ENCODE measurements at regions not wholly inside any gene's neighbourhood (a gene's known extent, or its start where the extent isn't known, plus 50 kb on each side); places are given as distances from the start of the nearest gene placed in this dataset.
"Not testable (repeated sequence)": the region's sequence is repeated elsewhere in the genome, so short reads cannot be mapped to it uniquely, and the experiment has no call there.

DNA sequence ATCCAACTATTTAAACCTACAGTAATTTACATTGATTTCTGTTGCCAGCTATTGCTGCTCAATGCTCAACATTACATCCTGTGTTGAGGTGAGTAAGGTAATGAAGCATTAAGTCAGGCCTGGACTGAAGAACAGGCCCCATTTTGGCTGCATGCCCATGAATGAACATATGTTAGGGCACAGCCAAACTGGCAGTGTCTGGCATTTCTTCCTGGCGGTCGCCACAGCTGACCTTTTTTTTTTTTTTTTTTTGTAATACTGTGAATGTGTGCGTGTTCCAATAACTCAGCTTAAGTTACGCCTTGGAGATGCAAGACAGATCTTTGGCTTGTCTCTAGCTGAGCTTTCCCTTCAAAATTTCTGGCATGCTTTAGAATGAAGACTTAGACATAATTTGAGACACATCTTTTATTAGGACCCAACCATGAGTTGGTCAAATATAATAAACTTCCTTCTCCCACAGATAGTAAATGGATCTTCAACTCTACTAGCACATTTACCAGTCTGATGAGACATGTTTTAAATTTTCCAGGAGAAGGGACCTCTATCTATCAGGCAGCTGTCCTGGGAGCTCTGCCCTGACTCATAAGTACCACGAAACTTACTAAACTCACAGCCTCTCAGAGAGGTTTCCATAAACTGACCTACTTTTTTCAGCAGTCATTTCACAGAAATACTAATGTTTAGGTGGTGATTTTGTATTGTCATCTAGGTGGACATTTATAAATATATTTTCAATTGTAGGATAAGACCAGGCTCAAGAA lies 341.1 kb upstream of the RUNX1 start:
- H3K9me3 Mint-ChIP-seq (ENCODE audit: low read depth) = peaks cover 5% of the 10 kb centered on the region
- peak overlapping the region; percentile 38 for H3K27ac Mint-ChIP-seq (ENCODE audit: unreplicated experiment)
- no peaks in the 10 kb centered on the region for H3K36me3 Mint-ChIP-seq (ENCODE audit: low read depth)
- no peak for DNase-seq (ENCODE audit: low spot score)
- no peak for TF ChIP-seq CTCF (IDR thresholded peaks at IDR 0.05)
- no peak overlapping the region for H3K4me3 Mint-ChIP-seq (ENCODE audit: unreplicated experiment)
- H3K4me1 Mint-ChIP-seq (ENCODE audit: low read depth) = peaks cover 21% of the 10 kb centered on the region
- H3K27me3 Mint-ChIP-seq (ENCODE audit: low read depth) = no peaks in the 10 kb centered on the region

DNA sequence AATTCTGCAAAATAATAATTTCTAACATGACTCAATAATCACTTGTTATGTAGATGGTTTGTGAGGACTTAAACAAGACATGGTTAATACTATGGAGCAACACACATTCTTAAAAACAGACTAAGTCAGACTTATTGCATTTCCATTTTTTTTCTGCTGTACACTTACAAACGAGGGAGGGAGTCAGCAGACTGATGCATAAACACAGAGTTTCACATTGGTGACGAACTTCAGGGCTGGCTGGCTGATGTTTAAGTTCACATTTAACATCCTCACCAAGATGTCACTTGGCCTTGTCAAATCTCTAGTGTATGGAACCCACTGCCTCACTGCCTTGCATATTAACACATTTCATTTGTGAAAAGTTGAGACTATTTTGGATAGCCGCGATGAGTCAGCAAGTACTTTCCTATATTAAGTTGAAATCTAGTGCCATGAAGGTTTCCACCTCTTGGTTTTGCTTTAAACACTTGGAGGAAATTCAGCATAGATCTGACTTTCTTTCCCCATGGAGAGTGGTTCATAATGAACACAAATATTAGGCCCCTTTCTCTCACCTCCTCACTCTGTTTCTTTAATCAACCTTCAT lies 337.5 kb upstream of the RUNX1 start:
- no peak for DNase-seq (ENCODE audit: low spot score)
- Mint-ChIP-seq H3K27me3 (ENCODE audit: low read depth) (no peaks in the 10 kb centered on the region), H3K27ac (ENCODE audit: unreplicated experiment) (no peak overlapping the region), H3K4me3 (ENCODE audit: unreplicated experiment) (no peak overlapping the region), H3K4me1 (ENCODE audit: low read depth) (peaks cover 44% of the 10 kb centered on the region), H3K9me3 (ENCODE audit: low read depth) (peaks cover 13% of the 10 kb centered on the region), H3K36me3 (ENCODE audit: low read depth) (no peaks in the 10 kb centered on the region)
- no peak for TF ChIP-seq CTCF (IDR thresholded peaks at IDR 0.05)

DNA sequence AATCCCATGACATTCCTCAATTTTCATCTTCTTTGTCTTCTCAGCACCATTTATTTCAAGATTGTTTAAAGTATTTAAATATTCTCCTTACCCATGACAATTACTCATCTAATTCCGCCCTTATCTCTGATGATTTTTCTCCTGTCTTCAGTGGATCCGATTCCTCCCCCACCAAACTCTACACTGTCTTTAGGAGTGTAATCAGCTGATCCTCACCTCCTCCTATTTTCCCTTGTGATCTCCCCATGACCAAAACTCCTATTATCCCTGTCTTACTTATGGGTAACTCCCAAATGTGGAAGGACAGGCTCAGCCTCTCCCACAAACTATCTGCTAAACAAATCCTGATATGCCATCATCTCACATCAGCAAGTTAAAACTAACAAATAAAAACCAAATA lies 335.3 kb upstream of the RUNX1 start:
- H3K27ac Mint-ChIP-seq (ENCODE audit: unreplicated experiment) = no peak overlapping the region
- H3K9me3 Mint-ChIP-seq (ENCODE audit: low read depth) = peaks cover 13% of the 10 kb centered on the region
- DNase-seq (ENCODE audit: low spot score) = no peak
- no peak for TF ChIP-seq CTCF (IDR thresholded peaks at IDR 0.05)
- H3K27me3 Mint-ChIP-seq (ENCODE audit: low read depth) = no peaks in the 10 kb centered on the region
- H3K4me1 Mint-ChIP-seq (ENCODE audit: low read depth) = peaks cover 37% of the 10 kb centered on the region
- no peak overlapping the region for H3K4me3 Mint-ChIP-seq (ENCODE audit: unreplicated experiment)
- no peaks in the 10 kb centered on the region for H3K36me3 Mint-ChIP-seq (ENCODE audit: low read depth)

DNA sequence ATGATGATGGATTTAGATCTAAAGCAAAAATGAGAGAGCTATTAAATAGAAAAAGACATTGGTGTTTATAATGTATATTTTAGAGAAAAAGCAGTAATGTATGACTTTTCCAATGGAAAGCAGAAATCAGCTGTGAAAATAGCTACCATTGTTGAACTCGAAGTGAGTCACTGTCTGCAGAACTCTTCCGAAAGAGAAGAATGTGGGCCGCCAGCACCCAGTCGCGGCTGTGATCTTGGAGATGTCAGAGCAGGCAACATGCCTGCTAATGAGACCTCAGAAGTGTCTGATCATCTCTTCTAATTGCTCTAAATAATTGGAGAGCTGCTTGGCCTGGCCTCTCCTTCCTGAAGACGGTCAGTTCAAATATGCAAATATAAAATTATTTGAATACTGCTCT lies 333.6 kb upstream of the RUNX1 start:
- no peak for TF ChIP-seq CTCF (IDR thresholded peaks at IDR 0.05)

DNA sequence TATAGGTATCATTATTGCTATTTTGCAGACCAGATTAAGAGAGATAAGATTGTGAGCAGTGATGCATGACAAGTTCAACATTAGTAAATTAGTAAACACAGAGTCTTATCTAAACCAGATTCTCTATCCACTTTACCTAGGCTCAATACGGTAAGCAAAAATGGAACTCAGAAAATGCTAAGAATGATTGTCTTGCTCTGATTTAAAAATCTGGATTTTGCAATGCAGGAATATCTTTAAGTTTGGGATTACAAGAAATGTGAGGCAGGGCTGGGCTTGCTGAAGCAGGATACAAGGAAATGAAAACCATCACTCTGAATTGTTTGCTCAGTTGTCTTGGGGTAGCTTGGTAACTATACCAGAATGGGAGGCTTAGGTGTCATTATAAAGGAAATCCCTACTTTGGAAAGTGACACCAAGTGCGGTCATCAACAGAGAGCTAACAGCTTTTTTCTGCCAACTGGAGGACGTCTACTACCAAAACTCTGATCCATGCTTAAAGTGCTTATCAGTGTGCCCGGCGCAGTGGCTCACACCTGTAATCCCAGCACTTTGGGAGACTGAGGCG lies 332.7 kb upstream of the RUNX1 start:
- Mint-ChIP-seq H3K4me3 (ENCODE audit: unreplicated experiment) (no peak overlapping the region), H3K9me3 (ENCODE audit: low read depth) (peaks cover 8% of the 10 kb centered on the region), H3K4me1 (ENCODE audit: low read depth) (peaks cover 49% of the 10 kb centered on the region), H3K36me3 (ENCODE audit: low read depth) (no peaks in the 10 kb centered on the region), H3K27ac (ENCODE audit: unreplicated experiment) (no peak overlapping the region), H3K27me3 (ENCODE audit: low read depth) (no peaks in the 10 kb centered on the region)
- no peak for DNase-seq (ENCODE audit: low spot score)
- no peak for TF ChIP-seq CTCF (IDR thresholded peaks at IDR 0.05)

More for the DNA sequence above, 333.6 kb upstream of the RUNX1 start:
- Mint-ChIP-seq H3K9me3 (ENCODE audit: low read depth) (peaks cover 8% of the 10 kb centered on the region), H3K36me3 (ENCODE audit: low read depth) (no peaks in the 10 kb centered on the region), H3K4me1 (ENCODE audit: low read depth) (peaks cover 44% of the 10 kb centered on the region), H3K27ac (ENCODE audit: unreplicated experiment) (peak overlapping the region; percentile 28), H3K4me3 (ENCODE audit: unreplicated experiment) (no peak overlapping the region), H3K27me3 (ENCODE audit: low read depth) (no peaks in the 10 kb centered on the region)
- DNase-seq (ENCODE audit: low spot score) = no peak

- Mint-ChIP-seq H3K4me1 (ENCODE audit: low read depth) (peaks cover 53% of the 10 kb centered on the region), H3K9me3 (ENCODE audit: low read depth) (peaks cover 11% of the 10 kb centered on the region)
- not testable (repeated sequence) for DNase-seq (ENCODE audit: low spot score); H3K27ac Mint-ChIP-seq (ENCODE audit: unreplicated experiment); H3K27me3 Mint-ChIP-seq (ENCODE audit: low read depth); H3K4me3 Mint-ChIP-seq (ENCODE audit: unreplicated experiment); H3K36me3 Mint-ChIP-seq (ENCODE audit: low read depth)
Observed at GRCh38 chr21:35380304-35380703, 331.2 kb upstream of the RUNX1 start.
